ENCODE measurements at regions not wholly inside any gene's neighbourhood (a gene's known extent, or its start where the extent isn't known, plus 50 kb on each side); places are given as distances from the start of the nearest gene placed in this dataset.

DNA sequence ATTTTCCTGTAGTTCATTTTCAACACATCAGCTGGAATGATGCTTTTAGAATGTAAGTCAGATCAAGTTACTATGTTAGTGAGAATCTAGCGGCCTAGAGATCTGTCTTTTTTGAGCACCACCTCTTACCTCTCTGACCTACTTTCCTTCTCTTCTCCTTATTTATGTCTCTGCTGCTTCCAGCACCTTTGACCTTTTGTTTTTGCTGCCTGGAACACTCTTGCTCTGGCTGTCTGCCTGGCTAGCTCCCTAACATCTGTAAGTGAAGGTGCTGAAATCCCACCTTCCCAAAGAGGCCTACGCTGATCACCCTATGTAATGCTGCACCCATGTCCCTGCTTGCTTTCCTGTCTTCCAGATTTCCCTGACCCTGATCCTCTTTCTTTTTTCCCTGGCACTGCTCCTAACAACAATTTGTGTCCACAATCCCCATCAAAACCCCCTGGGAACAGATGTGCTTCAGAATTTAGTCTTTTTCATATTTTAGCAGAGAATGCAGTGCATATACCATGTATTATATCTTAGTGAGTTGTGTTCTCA, 87.8 kb downstream of the RFPL4B start:
- no peak for DNase-seq
- H3K9me3 ChIP-seq, result no peaks in the 10 kb centered on the region
- H4K20me1 ChIP-seq (ENCODE audit: insufficient read depth), result no peaks in the 10 kb centered on the region
- no peak overlapping the region for H3K27ac ChIP-seq (ENCODE audit: low read depth in 2 of 2, low read length in 1 of 2)
- H3K79me2 ChIP-seq (ENCODE audit: insufficient read depth), result no peaks in the 10 kb centered on the region
- H3K4me2 ChIP-seq, result no peak overlapping the region
- H3K9ac ChIP-seq, result no peak overlapping the region
- H3F3A ChIP-seq (replicated peaks; ENCODE audit: insufficient read depth), result no peaks in the 10 kb centered on the region
- CTCF ChIA-PET, result no interaction called here
- no peaks in the 10 kb centered on the region for H3K9me2 ChIP-seq
- H3K4me3 ChIP-seq (ENCODE audit: low read depth in 2 of 2, low read length in 1 of 2), result no peak overlapping the region
- no peaks in the 10 kb centered on the region for H3K36me3 ChIP-seq (replicated peaks in 1 of 2; ENCODE audit: control insufficient read depth in 1 of 2, insufficient read depth in 2 of 2, low read length in 1 of 2)
- TF ChIP-seq, protein P1, sequence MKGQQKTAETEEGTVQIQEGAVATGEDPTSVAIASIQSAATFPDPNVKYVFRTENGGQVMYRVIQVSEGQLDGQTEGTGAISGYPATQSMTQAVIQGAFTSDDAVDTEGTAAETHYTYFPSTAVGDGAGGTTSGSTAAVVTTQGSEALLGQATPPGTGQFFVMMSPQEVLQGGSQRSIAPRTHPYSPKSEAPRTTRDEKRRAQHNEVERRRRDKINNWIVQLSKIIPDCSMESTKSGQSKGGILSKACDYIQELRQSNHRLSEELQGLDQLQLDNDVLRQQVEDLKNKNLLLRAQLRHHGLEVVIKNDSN (IDR thresholded peaks at IDR 0.05; ENCODE audit: borderline replicate concordance, low read depth), result no peak
- no peak for TF ChIP-seq CHD2 (IDR thresholded peaks at IDR 0.05; ENCODE audit: low read length, partially characterized antibody)
- TF ChIP-seq ELF1 (IDR thresholded peaks at IDR 0.05), result no peak
- TF ChIP-seq, protein P2, sequence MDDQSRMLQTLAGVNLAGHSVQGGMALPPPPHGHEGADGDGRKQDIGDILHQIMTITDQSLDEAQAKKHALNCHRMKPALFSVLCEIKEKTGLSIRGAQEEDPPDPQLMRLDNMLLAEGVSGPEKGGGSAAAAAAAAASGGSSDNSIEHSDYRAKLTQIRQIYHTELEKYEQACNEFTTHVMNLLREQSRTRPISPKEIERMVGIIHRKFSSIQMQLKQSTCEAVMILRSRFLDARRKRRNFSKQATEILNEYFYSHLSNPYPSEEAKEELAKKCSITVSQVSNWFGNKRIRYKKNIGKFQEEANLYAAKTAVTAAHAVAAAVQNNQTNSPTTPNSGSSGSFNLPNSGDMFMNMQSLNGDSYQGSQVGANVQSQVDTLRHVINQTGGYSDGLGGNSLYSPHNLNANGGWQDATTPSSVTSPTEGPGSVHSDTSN (IDR thresholded peaks at IDR 0.05), result no peak
- TF ChIP-seq EZH2phosphoT487 (IDR thresholded peaks at IDR 0.05; ENCODE audit: borderline replicate concordance, low read depth), result no peak
- TF ChIP-seq RXRA (IDR thresholded peaks at IDR 0.05; ENCODE audit: borderline replicate concordance, low read depth), result no peak
- no peak for TF ChIP-seq MXI1 (IDR thresholded peaks at IDR 0.05; ENCODE audit: low read depth, low read length)
- TF ChIP-seq, protein P3, sequence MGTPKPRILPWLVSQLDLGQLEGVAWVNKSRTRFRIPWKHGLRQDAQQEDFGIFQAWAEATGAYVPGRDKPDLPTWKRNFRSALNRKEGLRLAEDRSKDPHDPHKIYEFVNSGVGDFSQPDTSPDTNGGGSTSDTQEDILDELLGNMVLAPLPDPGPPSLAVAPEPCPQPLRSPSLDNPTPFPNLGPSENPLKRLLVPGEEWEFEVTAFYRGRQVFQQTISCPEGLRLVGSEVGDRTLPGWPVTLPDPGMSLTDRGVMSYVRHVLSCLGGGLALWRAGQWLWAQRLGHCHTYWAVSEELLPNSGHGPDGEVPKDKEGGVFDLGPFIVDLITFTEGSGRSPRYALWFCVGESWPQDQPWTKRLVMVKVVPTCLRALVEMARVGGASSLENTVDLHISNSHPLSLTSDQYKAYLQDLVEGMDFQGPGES (IDR thresholded peaks at IDR 0.05; ENCODE audit: low read depth, low read length), result no peak
- no peak for TF ChIP-seq NFIC (IDR thresholded peaks at IDR 0.05; ENCODE audit: borderline replicate concordance)
- no peak for TF ChIP-seq EP300 (IDR thresholded peaks at IDR 0.05; ENCODE audit: borderline replicate concordance in 1 of 2, low read depth in 1 of 2, low read length in 1 of 2)
- WGBS (ENCODE audit: low lambda C conversion rate), result 84% methylated on average over 2 of the region's 2 CpGs
- H2AFZ ChIP-seq (ENCODE audit: low read depth), result no peak overlapping the region
- H3K4me1 ChIP-seq (ENCODE audit: control insufficient read depth in 1 of 2, insufficient read depth in 2 of 2, low read depth in 1 of 2, low read length in 1 of 2), result no peaks in the 10 kb centered on the region; a peak in 1 of 4 replicates
- POLR2A ChIA-PET, result no interaction called here
- H3K27me3 ChIP-seq (ENCODE audit: insufficient read depth), result no peaks in the 10 kb centered on the region

DNA sequence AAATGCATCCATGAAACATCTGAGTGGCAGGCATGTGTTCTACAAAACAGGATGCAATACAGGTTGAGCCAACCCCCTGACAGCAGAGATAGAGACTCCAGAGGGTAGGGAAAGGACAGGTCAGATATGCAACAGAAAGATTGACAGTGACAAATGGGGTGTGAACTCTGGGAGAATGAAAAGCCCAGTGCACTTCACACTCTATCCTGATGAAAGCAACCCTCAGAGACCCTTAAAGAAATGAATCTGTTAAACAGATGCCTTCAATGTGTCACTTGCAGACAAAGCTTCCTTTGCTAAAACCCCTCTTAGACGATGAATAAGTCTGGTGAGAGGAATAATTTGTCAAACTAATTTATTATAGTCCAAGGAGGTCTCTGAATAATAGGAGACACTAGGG, 89.9 kb downstream of the RFPL4B start:
- POLR2A ChIA-PET, result no interaction called here
- 67% methylated on average over 1 of the region's 1 CpG for WGBS (ENCODE audit: low lambda C conversion rate)
- H3K9me2 ChIP-seq, result no peaks in the 10 kb centered on the region
- TF ChIP-seq JUND (IDR thresholded peaks at IDR 0.05), result no peak
- no peak for TF ChIP-seq GATA2 (CRISPR knock-in tag; IDR thresholded peaks at IDR 0.05)
- no peak for TF ChIP-seq RAD21 (IDR thresholded peaks at IDR 0.05; ENCODE audit: low read length)
- TF ChIP-seq TEAD4 (IDR thresholded peaks at IDR 0.05; ENCODE audit: borderline replicate concordance, insufficient read depth), result no peak
- TF ChIP-seq YY1 (IDR thresholded peaks at IDR 0.05; ENCODE audit: low read depth), result no peak
- no peak for TF ChIP-seq SIN3A (IDR thresholded peaks at IDR 0.05; ENCODE audit: borderline replicate concordance, low read depth, low read length)
- TF ChIP-seq NFIC (IDR thresholded peaks at IDR 0.05; ENCODE audit: borderline replicate concordance), result no peak
- no peak for TF ChIP-seq TAF1 (IDR thresholded peaks at IDR 0.05; ENCODE audit: borderline replicate concordance, low read depth, low read length)
- no peak for TF ChIP-seq EZH2phosphoT487 (IDR thresholded peaks at IDR 0.05; ENCODE audit: borderline replicate concordance, low read depth)
- no peak for TF ChIP-seq EP300 (IDR thresholded peaks at IDR 0.05; ENCODE audit: borderline replicate concordance in 1 of 2, low read depth in 1 of 2, low read length in 1 of 2)
- TF ChIP-seq ELF1 (IDR thresholded peaks at IDR 0.05), result no peak
- no peak for TF ChIP-seq RCOR1 (IDR thresholded peaks at IDR 0.05; ENCODE audit: low read length)
- no peak for TF ChIP-seq RFX5 (IDR thresholded peaks at IDR 0.05; ENCODE audit: low read length)
- TF ChIP-seq, protein P4, sequence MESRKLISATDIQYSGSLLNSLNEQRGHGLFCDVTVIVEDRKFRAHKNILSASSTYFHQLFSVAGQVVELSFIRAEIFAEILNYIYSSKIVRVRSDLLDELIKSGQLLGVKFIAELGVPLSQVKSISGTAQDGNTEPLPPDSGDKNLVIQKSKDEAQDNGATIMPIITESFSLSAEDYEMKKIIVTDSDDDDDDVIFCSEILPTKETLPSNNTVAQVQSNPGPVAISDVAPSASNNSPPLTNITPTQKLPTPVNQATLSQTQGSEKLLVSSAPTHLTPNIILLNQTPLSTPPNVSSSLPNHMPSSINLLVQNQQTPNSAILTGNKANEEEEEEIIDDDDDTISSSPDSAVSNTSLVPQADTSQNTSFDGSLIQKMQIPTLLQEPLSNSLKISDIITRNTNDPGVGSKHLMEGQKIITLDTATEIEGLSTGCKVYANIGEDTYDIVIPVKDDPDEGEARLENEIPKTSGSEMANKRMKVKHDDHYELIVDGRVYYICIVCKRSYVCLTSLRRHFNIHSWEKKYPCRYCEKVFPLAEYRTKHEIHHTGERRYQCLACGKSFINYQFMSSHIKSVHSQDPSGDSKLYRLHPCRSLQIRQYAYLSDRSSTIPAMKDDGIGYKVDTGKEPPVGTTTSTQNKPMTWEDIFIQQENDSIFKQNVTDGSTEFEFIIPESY (IDR thresholded peaks at IDR 0.05; ENCODE audit: borderline replicate concordance, low read depth), result no peak
- TF ChIP-seq, protein P5, sequence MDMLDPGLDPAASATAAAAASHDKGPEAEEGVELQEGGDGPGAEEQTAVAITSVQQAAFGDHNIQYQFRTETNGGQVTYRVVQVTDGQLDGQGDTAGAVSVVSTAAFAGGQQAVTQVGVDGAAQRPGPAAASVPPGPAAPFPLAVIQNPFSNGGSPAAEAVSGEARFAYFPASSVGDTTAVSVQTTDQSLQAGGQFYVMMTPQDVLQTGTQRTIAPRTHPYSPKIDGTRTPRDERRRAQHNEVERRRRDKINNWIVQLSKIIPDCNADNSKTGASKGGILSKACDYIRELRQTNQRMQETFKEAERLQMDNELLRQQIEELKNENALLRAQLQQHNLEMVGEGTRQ (IDR thresholded peaks at IDR 0.05; ENCODE audit: borderline replicate concordance, low read depth, low read length), result no peak
- TF ChIP-seq CHD2 (IDR thresholded peaks at IDR 0.05; ENCODE audit: low read length, partially characterized antibody), result no peak
- TF ChIP-seq GABPA (IDR thresholded peaks at IDR 0.05; ENCODE audit: low read depth), result no peak
- TF ChIP-seq NRF1 (IDR thresholded peaks at IDR 0.05; ENCODE audit: low read depth, low read length), result no peak

More for the DNA sequence above, 89.9 kb downstream of the RFPL4B start:
- Histone ChIP-seq H3K4me3 (ENCODE audit: low read depth in 2 of 2, low read length in 1 of 2) (no peak overlapping the region), H3F3A (replicated peaks; ENCODE audit: insufficient read depth) (no peaks in the 10 kb centered on the region), H3K36me3 (replicated peaks in 1 of 2; ENCODE audit: control insufficient read depth in 1 of 2, insufficient read depth in 2 of 2, low read length in 1 of 2) (no peaks in the 10 kb centered on the region), H3K27ac (ENCODE audit: low read depth in 2 of 2, low read length in 1 of 2) (no peak overlapping the region), H3K9me3 (no peaks in the 10 kb centered on the region), H3K4me1 (ENCODE audit: control insufficient read depth in 1 of 2, insufficient read depth in 2 of 2, low read depth in 1 of 2, low read length in 1 of 2) (no peaks in the 10 kb centered on the region; a peak in 1 of 4 replicates), H3K79me2 (ENCODE audit: insufficient read depth) (no peaks in the 10 kb centered on the region), H3K4me2 (no peak overlapping the region), H3K9ac (no peak overlapping the region), H3K27me3 (ENCODE audit: insufficient read depth) (no peaks in the 10 kb centered on the region), H2AFZ (ENCODE audit: low read depth) (peak overlapping the region; percentile 3; the same call in 1 of the 2 replicates), H4K20me1 (ENCODE audit: insufficient read depth) (no peaks in the 10 kb centered on the region)
- CTCF ChIA-PET, result no interaction called here
- no peak for DNase-seq

All from SK-N-SH (cell line).